ENCODE measurements at regions not wholly inside any gene's neighbourhood (a gene's known extent, or its start where the extent isn't known, plus 50 kb on each side); places are given as distances from the start of the nearest gene placed in this dataset.

GRCh38 chr2:129061069-129061768 lies 742.6 kb upstream of the HS6ST1 start:
- CTCF ChIA-PET, result no interaction called here
- H3K4me1 Mint-ChIP-seq, result no peaks in the 10 kb centered on the region
- H3K9me3 Mint-ChIP-seq, result no peaks in the 10 kb centered on the region
- DNase-seq (ENCODE audit: low spot score), result no peak
- H3K27ac Mint-ChIP-seq, result no peak overlapping the region
- H3K27me3 Mint-ChIP-seq (ENCODE audit: low read depth), result no peaks in the 10 kb centered on the region
- POLR2A ChIA-PET, result no interaction called here
- H3K36me3 Mint-ChIP-seq, result no peaks in the 10 kb centered on the region
- no peak for TF ChIP-seq ESRRA (CRISPR knock-in tag; IDR thresholded peaks at IDR 0.05; ENCODE audit: borderline replicate concordance)
- no peak for TF ChIP-seq FOXJ3 (CRISPR knock-in tag; IDR thresholded peaks at IDR 0.05; ENCODE audit: borderline replicate concordance)
- TF ChIP-seq NFATC4 (CRISPR knock-in tag; IDR thresholded peaks at IDR 0.05), result no peak
- TF ChIP-seq E2F5 (CRISPR knock-in tag; IDR thresholded peaks at IDR 0.05), result no peak
- no peak for TF ChIP-seq GABPB1 (CRISPR knock-in tag; IDR thresholded peaks at IDR 0.05)
- TF ChIP-seq OVOL2 (CRISPR knock-in tag; IDR thresholded peaks at IDR 0.05; ENCODE audit: borderline replicate concordance), result no peak
- no peak for TF ChIP-seq ZNF317 (CRISPR knock-in tag; IDR thresholded peaks at IDR 0.05; ENCODE audit: borderline replicate concordance, low read depth)
- TF ChIP-seq ZNF671 (CRISPR knock-in tag; IDR thresholded peaks at IDR 0.05), result no peak
- TF ChIP-seq STAT6 (CRISPR knock-in tag; conservative IDR thresholded peaks at IDR 0.05; ENCODE audit: low read depth), result no peak
- TF ChIP-seq ATF6 (CRISPR knock-in tag; IDR thresholded peaks at IDR 0.05), result no peak
- no peak for TF ChIP-seq ZNF219 (CRISPR knock-in tag; IDR thresholded peaks at IDR 0.05; ENCODE audit: borderline replicate concordance)
- H3K4me3 Mint-ChIP-seq, result no peak overlapping the region
- no peak for ATAC-seq

- TF ChIP-seq NFE2L1 (CRISPR knock-in tag; IDR thresholded peaks at IDR 0.05) (no peak), ZSCAN18 (CRISPR knock-in tag; IDR thresholded peaks at IDR 0.05) (no peak), ZNF423 (CRISPR knock-in tag; IDR thresholded peaks at IDR 0.05) (no peak), RELA (CRISPR knock-in tag; IDR thresholded peaks at IDR 0.05; ENCODE audit: borderline replicate concordance) (no peak), MLX (CRISPR knock-in tag; IDR thresholded peaks at IDR 0.05) (no peak), E2F1 (CRISPR knock-in tag; IDR thresholded peaks at IDR 0.05) (no peak), TCF7 (CRISPR knock-in tag; IDR thresholded peaks at IDR 0.05; ENCODE audit: low read depth) (no peak), NR2C2 (CRISPR knock-in tag; IDR thresholded peaks at IDR 0.05) (no peak), E2F4 (CRISPR knock-in tag; IDR thresholded peaks at IDR 0.05; ENCODE audit: borderline replicate concordance, low read depth) (no peak), ZNF416 (CRISPR knock-in tag; IDR thresholded peaks at IDR 0.05) (no peak), ATF3 (CRISPR knock-in tag; conservative IDR thresholded peaks at IDR 0.05) (no peak), NFYB (CRISPR knock-in tag; conservative IDR thresholded peaks at IDR 0.05; ENCODE audit: low read depth) (no peak)
- H3K4me1 Mint-ChIP-seq, result no peaks in the 10 kb centered on the region
- H3K27ac Mint-ChIP-seq, result no peak overlapping the region
- ChIA-PET POLR2A (no interaction called here), CTCF (no interaction called here)
- H3K36me3 Mint-ChIP-seq, result no peaks in the 10 kb centered on the region
- ATAC-seq (no peak), DNase-seq (ENCODE audit: low spot score) (no peak)
- H3K9me3 Mint-ChIP-seq, result no peaks in the 10 kb centered on the region
- no peaks in the 10 kb centered on the region for H3K27me3 Mint-ChIP-seq (ENCODE audit: low read depth)
- no peak overlapping the region for H3K4me3 Mint-ChIP-seq
Measured at GRCh38 chr2:129061769-129062121, 743.1 kb upstream of the HS6ST1 start.
